B cell (primary cell): ENCODE measurements at regions not wholly inside any gene's neighbourhood (a gene's known extent, or its start where the extent isn't known, plus 50 kb on each side); places are given as distances from the start of the nearest gene placed in this dataset.

Experiments used
- ATAC-seq: fragments of 200-7000 bp; cut with Tn5 transposase; one replicate; pipeline ENCODE4 v1.10.0; 2021; ENCODE audit warnings: low read depth, mild to moderate bottlenecking, moderate number of reproducible peaks, moderate library complexity
- CTCF ChIA-PET: fragments of 350-600 bp; sonication (Branson Sonifier 250); formaldehyde crosslinking; loops from one replicate; lab custom pipeline; 2021; ENCODE audit warnings: antibody characterized with exemption, inconsistent platforms; lab: Charles Lee
- POLR2A ChIA-PET: fragments of 350-600 bp; sonication (Branson Sonifier 250); formaldehyde crosslinking; loops from one replicate; lab custom pipeline; 2021; ENCODE audit warnings: antibody characterized with exemption; lab: Charles Lee
- DNase-seq: peaks from one replicate; pipeline ENCODE4 v3.0.0; 2013
- H2AFZ ChIP-seq: 2 replicates; pipeline ENCODE4 v1.6.1; 2012; ENCODE audit warnings: mild to moderate bottlenecking, low read depth, low read length; ENCODE audit not compliant: insufficient read depth, poor library complexity, severe bottlenecking
- H3K27ac ChIP-seq, 2 donors: 1 replicate in 1 of 2; 2 replicates in 1 of 2; pipeline ENCODE4 v1.5.1; 2012 to 2013; ENCODE audit warnings: low read length in 2 of 2, mild to moderate bottlenecking in 2 of 2, moderate library complexity in 1 of 2
- H3K27me3 ChIP-seq, 4 experiments: fragments of 200-600 bp in 1 of 4; sonication (generic) in 1 of 4; replicated peaks in 1 of 4; 1 replicate in 2 of 4; 2 replicates in 2 of 4; pipeline versions ENCODE4 v1.6.1 to v1.7.0; 2013 to 2016; ENCODE audit warnings: low read length in 3 of 4, mild to moderate bottlenecking in 2 of 4, mixed read lengths in 1 of 4, moderate library complexity in 1 of 4; ENCODE audit not compliant: insufficient read depth in 4 of 4, control insufficient read depth in 3 of 4; ENCODE audit errors: control extremely low read depth in 1 of 4
- H3K36me3 ChIP-seq, 2 experiments: replicated peaks in 1 of 2; 1 replicate in 1 of 2; 2 replicates in 1 of 2; pipeline versions ENCODE4 v1.6.1 to v1.7.1; 2013; ENCODE audit warnings: low read length in 1 of 2; ENCODE audit not compliant: insufficient read depth in 2 of 2, control insufficient read depth in 1 of 2; ENCODE audit errors: control extremely low read depth in 1 of 2, extremely low read depth in 1 of 2
- H3K4me1 ChIP-seq, 2 donors: fragments of 200-600 bp in 1 of 2; sonication (generic) in 1 of 2; 1 replicate in 1 of 2; 2 replicates in 1 of 2; pipeline versions ENCODE4 v1.5.1 to v1.6.1; 2013 to 2017; ENCODE audit warnings: low read length in 2 of 2; ENCODE audit not compliant: control insufficient read depth in 2 of 2, insufficient read depth in 2 of 2
- H3K4me2 ChIP-seq: replicated peaks from 2 replicates; pipeline ENCODE3; 2012; ENCODE audit warnings: mild to moderate bottlenecking, low read depth, low read length; ENCODE audit not compliant: poor library complexity, severe bottlenecking
- H3K4me3 ChIP-seq, 5 experiments: fragments of 200-600 bp in 1 of 5; sonication (generic) in 1 of 5; 1 replicate in 3 of 5; 2 replicates in 2 of 5; pipeline versions ENCODE4 v1.5.1 to v1.7.0; 2011 to 2016; ENCODE audit warnings: low read length in 4 of 5, mild to moderate bottlenecking in 4 of 5, low read depth in 2 of 5, control low read depth in 1 of 5, moderate library complexity in 1 of 5; ENCODE audit not compliant: insufficient read depth in 1 of 5; ENCODE audit errors: control extremely low read depth in 1 of 5, extremely low read depth in 1 of 5
- H3K79me2 ChIP-seq: fragments of 200-600 bp; sonication (generic); one replicate; pipeline ENCODE4 v1.6.0; 2016; ENCODE audit warnings: low read length; ENCODE audit not compliant: control insufficient read depth, insufficient read depth
- H3K9ac ChIP-seq: fragments of 200-600 bp; sonication (generic); 2 replicates; pipeline ENCODE4 v1.6.1; 2017; ENCODE audit warnings: mild to moderate bottlenecking, low read length, moderate library complexity
- H3K9me3 ChIP-seq, 3 donors: one replicate each; pipeline versions ENCODE4 v1.6.1 to v1.7.1; 2013; ENCODE audit warnings: low read length in 2 of 3; ENCODE audit not compliant: control insufficient read depth in 2 of 3, insufficient read depth in 1 of 3; ENCODE audit errors: control extremely low read depth in 1 of 3
- H4K20me1 ChIP-seq: 2 replicates; pipeline ENCODE4 v1.6.0; 2012; ENCODE audit warnings: mild to moderate bottlenecking, low read length; ENCODE audit not compliant: insufficient read depth, control insufficient read depth, poor library complexity, severe bottlenecking
- H3K27ac Mint-ChIP-seq: one replicate; pipeline ENCODE4 v1.8.0; 2021; ENCODE audit warnings: mixed read lengths
- H3K27me3 Mint-ChIP-seq: one replicate; pipeline ENCODE4 v1.8.0; 2021; ENCODE audit warnings: mixed read lengths
- H3K4me1 Mint-ChIP-seq: one replicate; pipeline ENCODE4 v1.8.0; 2021; ENCODE audit warnings: mixed read lengths
- H3K4me3 Mint-ChIP-seq: one replicate; pipeline ENCODE4 v1.8.0; 2021; ENCODE audit warnings: mixed read lengths
- H3K9me3 Mint-ChIP-seq: one replicate; pipeline ENCODE4 v1.8.0; 2022; ENCODE audit warnings: mixed read lengths; ENCODE audit not compliant: insufficient read depth
- EZH2 ChIP-seq: IDR thresholded peaks from 2 replicates; pipeline ENCODE4 v1.6.1; 2012; ENCODE audit warnings: borderline replicate concordance, low read depth, mild to moderate bottlenecking, moderate library complexity, low read length; ENCODE audit not compliant: insufficient read depth, poor library complexity, severe bottlenecking
- WGBS: methylation state at CpG from one replicate; pipeline ENCODE4 v1.1.5; 2013; ENCODE audit warnings: missing lambda C conversion rate; ENCODE audit not compliant: insufficient coverage; 5-methylcytosine and 5-hydroxymethylcytosine counted together
- intact Hi-C: fragments of 100-400 bp; cut with micrococcal nuclease; formaldehyde crosslinking; loops from one replicate; pipeline ENCODE4 v1.10.0; 2022
- TF ChIP-seq, protein P1 (sequence below): fragments of 200-600 bp; IDR thresholded peaks from one replicate; pipeline ENCODE4 v1.8.0; 2022; ENCODE audit warnings: antibody characterized with exemption, mild to moderate bottlenecking

DNA sequence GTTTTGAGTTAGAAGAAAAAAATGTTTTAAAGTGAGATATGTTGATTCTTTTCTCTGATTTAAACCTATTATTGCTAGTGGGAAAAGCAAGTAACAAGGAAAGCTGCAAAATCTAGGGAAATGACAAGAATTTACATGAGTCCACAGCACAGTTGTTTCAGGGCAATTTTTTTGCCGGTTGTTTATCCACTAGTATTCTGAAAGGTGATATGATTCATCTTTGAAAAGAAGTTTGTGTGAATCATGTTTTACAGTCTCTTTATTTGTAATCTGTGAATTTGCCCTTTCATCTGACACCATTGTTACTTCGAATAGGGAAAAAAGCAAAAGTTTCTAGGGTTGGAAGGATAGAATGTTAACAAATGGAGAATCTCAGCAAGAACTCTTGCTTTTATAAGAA lies 894.7 kb downstream of the OTOL1 start:
- Histone ChIP-seq H3K4me3 (no peak overlapping the region), H3K4me2 (no peak overlapping the region), H3K9ac (no peak overlapping the region), H3K9me3 (no peaks in the 10 kb centered on the region), H3K79me2 (no peaks in the 10 kb centered on the region), H3K27me3 (no peaks in the 10 kb centered on the region), H3K4me1 (no peaks in the 10 kb centered on the region), H2AFZ (no peak overlapping the region), H3K36me3 (no peaks in the 10 kb centered on the region), H3K27ac (no peak overlapping the region), H4K20me1 (no peaks in the 10 kb centered on the region)
- no peak for TF ChIP-seq EZH2
- TF ChIP-seq, protein P1, sequence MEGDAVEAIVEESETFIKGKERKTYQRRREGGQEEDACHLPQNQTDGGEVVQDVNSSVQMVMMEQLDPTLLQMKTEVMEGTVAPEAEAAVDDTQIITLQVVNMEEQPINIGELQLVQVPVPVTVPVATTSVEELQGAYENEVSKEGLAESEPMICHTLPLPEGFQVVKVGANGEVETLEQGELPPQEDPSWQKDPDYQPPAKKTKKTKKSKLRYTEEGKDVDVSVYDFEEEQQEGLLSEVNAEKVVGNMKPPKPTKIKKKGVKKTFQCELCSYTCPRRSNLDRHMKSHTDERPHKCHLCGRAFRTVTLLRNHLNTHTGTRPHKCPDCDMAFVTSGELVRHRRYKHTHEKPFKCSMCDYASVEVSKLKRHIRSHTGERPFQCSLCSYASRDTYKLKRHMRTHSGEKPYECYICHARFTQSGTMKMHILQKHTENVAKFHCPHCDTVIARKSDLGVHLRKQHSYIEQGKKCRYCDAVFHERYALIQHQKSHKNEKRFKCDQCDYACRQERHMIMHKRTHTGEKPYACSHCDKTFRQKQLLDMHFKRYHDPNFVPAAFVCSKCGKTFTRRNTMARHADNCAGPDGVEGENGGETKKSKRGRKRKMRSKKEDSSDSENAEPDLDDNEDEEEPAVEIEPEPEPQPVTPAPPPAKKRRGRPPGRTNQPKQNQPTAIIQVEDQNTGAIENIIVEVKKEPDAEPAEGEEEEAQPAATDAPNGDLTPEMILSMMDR = no peak
- H3K27me3 Mint-ChIP-seq = no peaks in the 10 kb centered on the region
- H3K4me1 Mint-ChIP-seq = no peaks in the 10 kb centered on the region
- H3K9me3 Mint-ChIP-seq = no peaks in the 10 kb centered on the region
- POLR2A ChIA-PET = no interaction called here
- CTCF ChIA-PET = no interaction called here
- intact Hi-C loops = no loop called here
- no peak for DNase-seq
- ATAC-seq = no peak
- WGBS = no CpG with 5 or more reads among the region's 2 CpGs
- no peak overlapping the region for H3K4me3 Mint-ChIP-seq
- no peak overlapping the region for H3K27ac Mint-ChIP-seq

DNA sequence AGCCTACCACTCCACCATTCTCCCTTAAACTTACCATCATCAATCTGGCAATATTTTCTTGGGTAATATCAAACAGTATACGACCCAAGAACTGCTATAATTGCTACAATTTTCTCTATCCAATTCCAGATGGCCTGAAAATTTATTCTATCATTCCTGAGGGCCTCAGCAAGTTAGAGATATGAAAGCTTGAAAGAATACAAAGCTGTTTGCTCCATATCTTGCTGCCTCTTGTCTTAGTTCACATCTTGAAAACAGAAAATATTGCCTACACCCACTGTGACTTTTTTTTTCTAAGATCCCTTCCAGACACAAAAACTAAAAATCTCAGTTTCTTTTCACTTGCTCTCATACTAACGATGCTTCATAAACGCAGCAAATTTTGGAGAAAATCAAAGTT lies 898.9 kb downstream of the OTOL1 start:
- no CpG with 5 or more reads among the region's 3 CpGs for WGBS
- Mint-ChIP-seq H3K27me3 (no peaks in the 10 kb centered on the region), H3K9me3 (no peaks in the 10 kb centered on the region), H3K4me3 (no peak overlapping the region), H3K4me1 (no peaks in the 10 kb centered on the region), H3K27ac (no peak overlapping the region)
- Histone ChIP-seq H4K20me1 (no peaks in the 10 kb centered on the region), H3K4me1 (no peaks in the 10 kb centered on the region), H2AFZ (no peak overlapping the region), H3K9me3 (peaks cover 0 to 3% (median 0%) of the 10 kb centered on the region in 3 donors), H3K27ac (no peak overlapping the region), H3K4me2 (no peak overlapping the region), H3K79me2 (no peaks in the 10 kb centered on the region), H3K4me3 (no peak overlapping the region), H3K9ac (no peak overlapping the region), H3K27me3 (no peaks in the 10 kb centered on the region), H3K36me3 (no peaks in the 10 kb centered on the region)
- ChIA-PET CTCF (no interaction called here), POLR2A (no interaction called here)
- intact Hi-C loops = no loop called here
- ATAC-seq (no peak), DNase-seq (no peak)
- TF ChIP-seq, protein P1 = no peak
- no peak for TF ChIP-seq EZH2
